PC-3 (cell line): ENCODE measurements at regions not wholly inside any gene's neighbourhood (a gene's known extent, or its start where the extent isn't known, plus 50 kb on each side); places are given as distances from the start of the nearest gene placed in this dataset.

ENCODE experiments used
- EZH2 ChIP-seq: fragments of 300-600 bp; sonication (generic); IDR thresholded peaks from one replicate; pipeline ENCODE4 v1.6.1; 2017; ENCODE audit warnings: antibody characterized with exemption, mild to moderate bottlenecking, low read length; ENCODE audit not compliant: unreplicated experiment
- TF ChIP-seq, protein P1 (sequence below): fragments of 300-600 bp; sonication (generic); conservative IDR thresholded peaks from 2 replicates; pipeline ENCODE4 v1.5.1; 2017; ENCODE audit warnings: antibody characterized with exemption, low read depth, mild to moderate bottlenecking, low read length

DNA sequence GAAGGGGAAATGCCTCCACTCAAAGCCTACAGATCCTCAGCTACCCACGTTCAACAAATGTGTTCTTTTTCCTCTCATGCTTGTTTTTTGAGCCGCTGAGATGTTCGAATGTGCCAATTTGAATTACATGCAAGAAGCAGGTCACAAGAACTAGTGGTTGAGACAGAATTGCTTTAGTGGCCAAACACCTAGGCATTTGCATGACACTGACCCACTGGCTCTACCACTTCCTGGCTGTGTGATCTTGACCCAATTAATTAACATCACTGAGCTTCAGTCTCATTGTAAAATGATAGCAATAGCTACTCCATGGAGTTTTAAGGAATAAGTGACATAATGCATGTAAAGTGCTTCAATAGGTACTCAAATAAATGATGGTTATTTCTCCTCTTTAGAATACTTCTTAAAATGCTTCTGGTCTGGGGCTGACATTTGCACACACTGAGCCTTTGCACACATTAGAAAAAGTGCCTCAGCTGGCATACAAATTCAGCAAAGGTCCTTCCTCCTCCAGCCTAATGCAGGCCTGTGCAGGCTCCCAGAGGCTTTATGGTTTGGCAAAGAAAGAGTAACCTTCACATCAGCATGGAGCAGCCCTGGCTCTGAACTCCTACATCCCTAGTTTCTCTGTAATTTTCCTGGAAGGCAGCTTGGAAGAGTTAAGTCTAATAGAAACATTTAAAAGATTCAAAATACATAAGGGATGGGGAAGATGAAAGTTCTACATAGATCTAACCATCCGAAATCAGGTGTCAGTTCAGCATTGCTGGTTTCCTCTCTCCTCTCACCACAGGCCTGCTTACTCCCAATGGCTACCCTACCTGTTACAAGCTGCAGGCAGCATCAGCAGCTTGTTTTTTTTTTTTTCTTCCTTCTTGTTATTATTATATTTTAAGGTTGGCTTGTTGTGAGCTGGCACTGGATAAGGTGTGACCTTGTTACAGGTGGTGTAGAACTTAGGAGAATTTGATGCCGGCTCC is 107.4 kb downstream of the TBX19 start:
- TF ChIP-seq, protein P1, sequence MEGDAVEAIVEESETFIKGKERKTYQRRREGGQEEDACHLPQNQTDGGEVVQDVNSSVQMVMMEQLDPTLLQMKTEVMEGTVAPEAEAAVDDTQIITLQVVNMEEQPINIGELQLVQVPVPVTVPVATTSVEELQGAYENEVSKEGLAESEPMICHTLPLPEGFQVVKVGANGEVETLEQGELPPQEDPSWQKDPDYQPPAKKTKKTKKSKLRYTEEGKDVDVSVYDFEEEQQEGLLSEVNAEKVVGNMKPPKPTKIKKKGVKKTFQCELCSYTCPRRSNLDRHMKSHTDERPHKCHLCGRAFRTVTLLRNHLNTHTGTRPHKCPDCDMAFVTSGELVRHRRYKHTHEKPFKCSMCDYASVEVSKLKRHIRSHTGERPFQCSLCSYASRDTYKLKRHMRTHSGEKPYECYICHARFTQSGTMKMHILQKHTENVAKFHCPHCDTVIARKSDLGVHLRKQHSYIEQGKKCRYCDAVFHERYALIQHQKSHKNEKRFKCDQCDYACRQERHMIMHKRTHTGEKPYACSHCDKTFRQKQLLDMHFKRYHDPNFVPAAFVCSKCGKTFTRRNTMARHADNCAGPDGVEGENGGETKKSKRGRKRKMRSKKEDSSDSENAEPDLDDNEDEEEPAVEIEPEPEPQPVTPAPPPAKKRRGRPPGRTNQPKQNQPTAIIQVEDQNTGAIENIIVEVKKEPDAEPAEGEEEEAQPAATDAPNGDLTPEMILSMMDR: no peak
- no peak for TF ChIP-seq EZH2
